ENCODE measurements at regions not wholly inside any gene's neighbourhood (a gene's known extent, or its start where the extent isn't known, plus 50 kb on each side); places are given as distances from the start of the nearest gene placed in this dataset.

GRCh38 chr3:34377961-34378360, 579.5 kb downstream of the PDCD6IP start:
- DNase-seq (ENCODE audit: low spot score) = no peak

GRCh38 chr3:34381243-34381642, 582.8 kb downstream of the PDCD6IP start:
- DNase-seq (ENCODE audit: low spot score) = no peak

GRCh38 chr3:34382859-34383258, 584.4 kb downstream of the PDCD6IP start:
- DNase-seq (ENCODE audit: low spot score) = no peak

- no peak for DNase-seq (ENCODE audit: low spot score)
Observed at GRCh38 chr3:34386309-34386708, 587.9 kb downstream of the PDCD6IP start.

- DNase-seq (ENCODE audit: low spot score) = no peak
Observed at GRCh38 chr3:34387826-34388564, 589.6 kb downstream of the PDCD6IP start.

- DNase-seq (ENCODE audit: low spot score) = no peak
Observed at GRCh38 chr3:34388830-34389229, 590.4 kb downstream of the PDCD6IP start.

GRCh38 chr3:34394978-34395748, 596.7 kb downstream of the PDCD6IP start:
- no peak for DNase-seq (ENCODE audit: low spot score)

- DNase-seq (ENCODE audit: low spot score) = no peak
Observed at GRCh38 chr3:34396288-34396687, 597.9 kb downstream of the PDCD6IP start.

GRCh38 chr3:34396956-34397355, 598.5 kb downstream of the PDCD6IP start:
- DNase-seq (ENCODE audit: low spot score) = no peak

- DNase-seq (ENCODE audit: low spot score) = no peak
Observed at GRCh38 chr3:34399401-34399800, 601.0 kb downstream of the PDCD6IP start.

GRCh38 chr3:34405159-34405558, 606.7 kb downstream of the PDCD6IP start:
- DNase-seq (ENCODE audit: low spot score) = no peak

GRCh38 chr3:34407281-34407680, 608.9 kb downstream of the PDCD6IP start:
- no peak for DNase-seq (ENCODE audit: low spot score)

- no peak for DNase-seq (ENCODE audit: low spot score)
Observed at GRCh38 chr3:34408088-34408487, 609.7 kb downstream of the PDCD6IP start.

GRCh38 chr3:34411596-34411995, 613.2 kb downstream of the PDCD6IP start:
- DNase-seq (ENCODE audit: low spot score) = no peak

GRCh38 chr3:34419801-34420200, 621.4 kb downstream of the PDCD6IP start:
- DNase-seq (ENCODE audit: low spot score) = no peak

- DNase-seq (ENCODE audit: low spot score) = no peak
Observed at GRCh38 chr3:34421762-34422161, 623.3 kb downstream of the PDCD6IP start.

- DNase-seq (ENCODE audit: low spot score) = no peak
Observed at GRCh38 chr3:34439796-34440195, 641.4 kb downstream of the PDCD6IP start.

GRCh38 chr3:34444137-34444536, 645.7 kb downstream of the PDCD6IP start:
- DNase-seq (ENCODE audit: low spot score) = no peak

- DNase-seq (ENCODE audit: low spot score) = no peak
Observed at GRCh38 chr3:34449305-34449704, 650.9 kb downstream of the PDCD6IP start.

GRCh38 chr3:34463414-34463813, 665.0 kb downstream of the PDCD6IP start:
- DNase-seq (ENCODE audit: low spot score) = no peak

- no peak for DNase-seq (ENCODE audit: low spot score)
Observed at GRCh38 chr3:34464646-34465045, 666.2 kb downstream of the PDCD6IP start.

- DNase-seq (ENCODE audit: low spot score) = no peak
Observed at GRCh38 chr3:34475851-34476250, 677.4 kb downstream of the PDCD6IP start.

- no peak for DNase-seq (ENCODE audit: low spot score)
Observed at GRCh38 chr3:34483311-34483887, 685.0 kb downstream of the PDCD6IP start.

Measured in NAMALWA (cell line).